Keratinocyte (primary cell): ENCODE measurements at regions not wholly inside any gene's neighbourhood (a gene's known extent, or its start where the extent isn't known, plus 50 kb on each side); places are given as distances from the start of the nearest gene placed in this dataset.

Source experiments
- DNase-seq: peaks from one replicate; pipeline ENCODE4 v3.0.0-alpha.2; 2011; ENCODE audit warnings: low read depth, missing footprints, low spot score
- FAIRE-seq: peaks from 2 replicates; lab custom pipeline; 2011; peaks lifted over from hg19 to GRCh38; lab: Jason Lieb, UNC
- H2AFZ ChIP-seq: 2 replicates; pipeline ENCODE4 v1.6.0; 2012; ENCODE audit warnings: low read length, control low read depth, inconsistent platforms; ENCODE audit not compliant: control insufficient read depth
- H3K27ac ChIP-seq: 2 replicates; pipeline ENCODE4 v1.5.1; 2011; ENCODE audit warnings: low read length; ENCODE audit not compliant: control insufficient read depth, insufficient read depth
- H3K27me3 ChIP-seq: 3 replicates; pipeline ENCODE4 v1.6.0; 2011; ENCODE audit warnings: low read length; ENCODE audit not compliant: control insufficient read depth, insufficient read depth; ENCODE audit errors: extremely low read depth
- H3K36me3 ChIP-seq, 2 experiments: 2 replicates in 1 of 2; 3 replicates in 1 of 2; pipeline ENCODE4 v1.5.1; 2011; ENCODE audit warnings: low read length in 2 of 2, mild to moderate bottlenecking in 1 of 2; ENCODE audit not compliant: control insufficient read depth in 2 of 2, insufficient read depth in 2 of 2; ENCODE audit errors: extremely low read depth in 1 of 2
- H3K4me1 ChIP-seq: 3 replicates; pipeline ENCODE4 v1.5.1; 2011; ENCODE audit warnings: low read length; ENCODE audit not compliant: control insufficient read depth, insufficient read depth; ENCODE audit errors: extremely low read depth
- H3K4me2 ChIP-seq: 3 replicates; pipeline ENCODE4 v1.6.0; 2011; ENCODE audit warnings: low read depth, low read length; ENCODE audit not compliant: control insufficient read depth, insufficient read depth; ENCODE audit errors: extremely low read depth
- H3K4me3 ChIP-seq, 3 experiments: fragments of 200-600 bp in 1 of 3; sonication (generic) in 1 of 3; 2 replicates in 2 of 3; 3 replicates in 1 of 3; pipeline ENCODE4 v1.5.1; 2011 to 2016; ENCODE audit warnings: low read length in 3 of 3, mild to moderate bottlenecking in 3 of 3, control low read depth in 2 of 3, inconsistent platforms in 1 of 3, low read depth in 1 of 3, mixed read lengths in 1 of 3, mixed run types in 1 of 3, moderate library complexity in 1 of 3; ENCODE audit not compliant: control insufficient read depth in 2 of 3, insufficient read depth in 2 of 3; ENCODE audit errors: extremely low read depth in 1 of 3
- H3K79me2 ChIP-seq: 2 replicates; pipeline ENCODE4 v1.6.0; 2012; ENCODE audit warnings: low read length; ENCODE audit not compliant: control insufficient read depth, insufficient read depth
- H3K9ac ChIP-seq: 3 replicates; pipeline ENCODE4 v1.6.0; 2011; ENCODE audit warnings: low read length; ENCODE audit not compliant: control insufficient read depth, insufficient read depth; ENCODE audit errors: extremely low read depth
- H3K9me1 ChIP-seq: 3 replicates; pipeline ENCODE4 v1.6.0; 2011; ENCODE audit warnings: low read length; ENCODE audit not compliant: control insufficient read depth, insufficient read depth; ENCODE audit errors: extremely low read depth
- H3K9me3 ChIP-seq: 2 replicates; pipeline ENCODE4 v1.5.1; 2012; ENCODE audit warnings: low read depth, low read length; ENCODE audit not compliant: control insufficient read depth
- H4K20me1 ChIP-seq: 3 replicates; pipeline ENCODE4 v1.6.0; 2011; ENCODE audit warnings: low read length; ENCODE audit not compliant: control insufficient read depth, insufficient read depth; ENCODE audit errors: extremely low read depth
- CTCF ChIP-seq, 3 experiments: IDR thresholded peaks in 1 of 3; conservative IDR thresholded peaks in 1 of 3; optimal IDR thresholded peaks in 1 of 3; 2 replicates in 2 of 3; 3 replicates in 1 of 3; pipeline versions ENCODE3 to v1.5.1; 2011; ENCODE audit warnings: low read length in 3 of 3, mild to moderate bottlenecking in 3 of 3, moderate library complexity in 2 of 3, control low read depth in 1 of 3, inconsistent platforms in 1 of 3; ENCODE audit not compliant: insufficient read depth in 2 of 3; ENCODE audit errors: extremely low read depth in 1 of 3
- EZH2 ChIP-seq: IDR thresholded peaks from one replicate; pipeline ENCODE4 v1.6.1; 2012; ENCODE audit warnings: inconsistent platforms, mild to moderate bottlenecking, low read length, moderate library complexity
- dilution Hi-C: fragments of 300-500 bp; cut with MboI; formaldehyde crosslinking; loops from one replicate; pipeline ENCODE4 v1.7.0; 2020; ENCODE audit warnings: low sequenced_read_pairs; ENCODE audit not compliant: extremely low pct_ligation_motif_present

GRCh38 chr17:83151442-83152226, 72.2 kb downstream of the METRNL start:
- no peak overlapping the region for H3K27ac ChIP-seq
- no peaks in the 10 kb centered on the region for H3K79me2 ChIP-seq
- H3K4me2 ChIP-seq = no peak overlapping the region
- dilution Hi-C loops = no loop called here
- H3K36me3 ChIP-seq = no peaks in the 10 kb centered on the region
- DNase-seq (no peak), FAIRE-seq (no peak)
- H4K20me1 ChIP-seq = no peaks in the 10 kb centered on the region
- no peak overlapping the region for H3K4me3 ChIP-seq
- no peaks in the 10 kb centered on the region for H3K9me3 ChIP-seq
- H3K4me1 ChIP-seq = no peaks in the 10 kb centered on the region
- no peak overlapping the region for H3K9ac ChIP-seq
- H2AFZ ChIP-seq = no peak overlapping the region
- TF ChIP-seq CTCF (optimal IDR thresholded peaks at IDR 0.05 in 1 of 3, IDR thresholded peaks at IDR 0.05 in 1 of 3, conservative IDR thresholded peaks at IDR 0.05 in 1 of 3; ENCODE audit: extremely low read depth in 1 of 3, insufficient read depth in 2 of 3, low read length in 3 of 3) (no peak), EZH2 (no peak)
- H3K27me3 ChIP-seq = peaks cover 7% of the 10 kb centered on the region
- H3K9me1 ChIP-seq = no peaks in the 10 kb centered on the region

- no peak overlapping the region for H2AFZ ChIP-seq
- no peaks in the 10 kb centered on the region for H3K79me2 ChIP-seq
- FAIRE-seq = no peak
- peaks cover 7% of the 10 kb centered on the region for H3K27me3 ChIP-seq
- no peak for DNase-seq
- no peak overlapping the region for H3K4me3 ChIP-seq
- TF ChIP-seq EZH2 (no peak), CTCF (optimal IDR thresholded peaks at IDR 0.05 in 1 of 3, IDR thresholded peaks at IDR 0.05 in 1 of 3, conservative IDR thresholded peaks at IDR 0.05 in 1 of 3; ENCODE audit: extremely low read depth in 1 of 3, insufficient read depth in 2 of 3, low read length in 3 of 3) (no peak)
- no peaks in the 10 kb centered on the region for H3K9me1 ChIP-seq
- H3K9ac ChIP-seq = no peak overlapping the region
- dilution Hi-C loops = no loop called here
- H3K27ac ChIP-seq = no peak overlapping the region
- no peaks in the 10 kb centered on the region for H3K36me3 ChIP-seq
- H4K20me1 ChIP-seq = no peaks in the 10 kb centered on the region
- H3K4me2 ChIP-seq = no peak overlapping the region
- H3K9me3 ChIP-seq = no peaks in the 10 kb centered on the region
- H3K4me1 ChIP-seq = no peaks in the 10 kb centered on the region
Measured at GRCh38 chr17:83152227-83152744, 72.9 kb downstream of the METRNL start.
